PC-3 (cell line): ENCODE measurements at regions not wholly inside any gene's neighbourhood (a gene's known extent, or its start where the extent isn't known, plus 50 kb on each side); places are given as distances from the start of the nearest gene placed in this dataset.

ENCODE experiments used
- EZH2 ChIP-seq: fragments of 300-600 bp; sonication (generic); IDR thresholded peaks from one replicate; pipeline ENCODE4 v1.6.1; 2017; ENCODE audit warnings: antibody characterized with exemption, mild to moderate bottlenecking, low read length; ENCODE audit not compliant: unreplicated experiment
- TF ChIP-seq, protein P1 (sequence below): fragments of 300-600 bp; sonication (generic); conservative IDR thresholded peaks from 2 replicates; pipeline ENCODE4 v1.5.1; 2017; ENCODE audit warnings: antibody characterized with exemption, low read depth, mild to moderate bottlenecking, low read length

DNA sequence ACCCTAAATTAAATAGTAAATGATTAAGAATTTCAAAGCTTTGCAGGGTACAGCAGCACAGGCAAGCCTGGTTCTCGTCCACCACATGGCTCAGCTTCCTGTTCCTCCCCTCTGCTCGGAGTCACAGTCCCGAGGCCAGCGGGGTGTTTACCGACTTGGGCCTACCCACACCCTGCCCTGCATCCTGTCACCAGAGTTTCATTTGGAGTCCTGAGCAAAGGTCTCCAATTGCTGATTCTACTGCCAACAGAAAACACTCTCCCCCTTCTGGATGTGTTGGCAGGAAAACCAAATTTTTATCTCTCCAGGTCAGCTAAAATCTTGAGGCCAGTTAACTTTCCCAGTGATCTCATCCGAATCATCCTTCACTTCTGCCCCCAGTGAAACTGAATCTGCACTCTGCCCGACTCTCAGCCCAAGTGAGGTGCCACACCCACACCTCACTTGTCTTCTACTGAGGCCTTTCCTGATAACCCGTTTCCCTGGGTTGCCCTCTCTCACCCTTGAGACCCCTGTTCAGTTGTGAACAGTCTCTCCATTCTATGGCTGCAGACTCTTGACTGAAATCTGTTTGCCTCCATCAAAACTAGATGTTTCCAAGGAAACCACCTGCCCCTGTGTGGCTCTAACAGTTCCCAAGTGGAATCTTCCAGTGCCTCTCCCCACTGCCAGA, 71.2 kb downstream of the VCPKMT start:
- no peak for TF ChIP-seq EZH2
- TF ChIP-seq, protein P1, sequence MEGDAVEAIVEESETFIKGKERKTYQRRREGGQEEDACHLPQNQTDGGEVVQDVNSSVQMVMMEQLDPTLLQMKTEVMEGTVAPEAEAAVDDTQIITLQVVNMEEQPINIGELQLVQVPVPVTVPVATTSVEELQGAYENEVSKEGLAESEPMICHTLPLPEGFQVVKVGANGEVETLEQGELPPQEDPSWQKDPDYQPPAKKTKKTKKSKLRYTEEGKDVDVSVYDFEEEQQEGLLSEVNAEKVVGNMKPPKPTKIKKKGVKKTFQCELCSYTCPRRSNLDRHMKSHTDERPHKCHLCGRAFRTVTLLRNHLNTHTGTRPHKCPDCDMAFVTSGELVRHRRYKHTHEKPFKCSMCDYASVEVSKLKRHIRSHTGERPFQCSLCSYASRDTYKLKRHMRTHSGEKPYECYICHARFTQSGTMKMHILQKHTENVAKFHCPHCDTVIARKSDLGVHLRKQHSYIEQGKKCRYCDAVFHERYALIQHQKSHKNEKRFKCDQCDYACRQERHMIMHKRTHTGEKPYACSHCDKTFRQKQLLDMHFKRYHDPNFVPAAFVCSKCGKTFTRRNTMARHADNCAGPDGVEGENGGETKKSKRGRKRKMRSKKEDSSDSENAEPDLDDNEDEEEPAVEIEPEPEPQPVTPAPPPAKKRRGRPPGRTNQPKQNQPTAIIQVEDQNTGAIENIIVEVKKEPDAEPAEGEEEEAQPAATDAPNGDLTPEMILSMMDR, result peak; percentile 31; the same call in 1 of the 2 replicates
